ENCODE measurements at regions not wholly inside any gene's neighbourhood (a gene's known extent, or its start where the extent isn't known, plus 50 kb on each side); places are given as distances from the start of the nearest gene placed in this dataset.
A peak's percentile ranks its signal among the peaks of the same experiment; 100 is the strongest.

DNA sequence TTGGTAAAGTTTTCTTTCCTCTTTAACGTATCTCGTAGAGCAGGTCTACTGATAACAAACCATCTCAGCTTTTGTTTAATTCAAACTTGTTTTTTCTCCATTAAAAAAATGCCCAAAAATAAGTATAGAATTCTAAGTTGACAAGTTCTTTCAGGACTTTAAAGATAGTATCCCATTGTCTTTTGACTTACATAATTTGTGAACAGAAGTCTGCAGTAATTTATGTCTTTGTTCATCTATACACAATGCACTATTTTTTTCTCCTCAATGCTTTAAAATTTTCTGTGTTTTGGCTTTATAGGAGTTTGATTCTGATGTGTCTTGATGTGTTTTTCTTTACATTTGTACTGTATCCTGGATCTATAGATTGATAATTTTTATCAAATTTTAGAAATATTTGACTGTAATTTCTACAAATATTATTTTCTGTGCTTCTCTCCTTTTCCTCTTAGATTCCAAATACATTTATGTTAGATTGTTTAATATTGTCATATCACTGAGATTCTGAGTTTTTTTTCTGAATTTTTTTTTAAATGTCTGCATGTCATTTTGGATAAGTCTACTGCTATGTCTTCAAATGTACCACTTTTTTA, 143.3 kb downstream of the FTCDNL1 start:
- DNase-seq, result no peak

DNA sequence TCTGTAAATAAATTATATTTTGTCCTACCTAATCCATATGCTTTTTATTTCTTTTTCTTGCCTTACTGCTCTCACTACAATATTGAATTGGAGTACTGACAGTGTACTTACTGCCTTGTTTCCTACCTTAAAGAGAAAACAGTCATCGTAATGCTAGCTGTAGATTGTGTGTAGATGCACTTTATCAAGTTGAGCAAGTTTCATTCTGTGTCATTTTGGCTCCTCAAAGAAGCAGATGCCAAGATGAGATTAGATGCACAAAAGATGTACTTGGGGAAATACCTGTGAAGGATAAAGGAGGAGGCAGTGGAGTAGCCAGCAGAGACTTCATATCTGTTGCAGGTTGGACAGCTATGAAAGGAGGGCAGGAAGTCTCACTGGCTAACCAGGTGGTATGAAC, 145.5 kb downstream of the FTCDNL1 start:
- DNase-seq, result no peak

GRCh38 chr2:199704358-199705238, 146.4 kb downstream of the FTCDNL1 start:
- DNase-seq, result peak; percentile 4 to 37

DNA sequence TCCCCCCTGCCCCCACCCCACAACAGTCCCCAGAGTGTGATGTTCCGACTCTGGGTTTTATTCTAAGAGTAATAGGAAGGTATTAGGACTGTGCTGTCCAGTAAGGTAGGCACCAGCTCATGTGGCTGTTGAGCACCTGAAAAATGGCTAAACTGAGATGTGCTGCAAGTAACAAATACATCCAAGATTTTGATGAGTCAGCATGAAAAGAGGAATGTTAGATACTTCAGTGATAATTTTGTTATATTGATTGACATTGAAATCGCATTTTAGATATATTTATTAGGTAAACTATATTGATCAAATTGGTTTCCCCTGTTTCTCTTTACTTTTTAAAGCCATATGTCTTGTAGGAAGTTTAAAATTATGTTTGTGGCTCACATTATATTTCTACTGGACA, 147.8 kb downstream of the FTCDNL1 start:
- DNase-seq, result no peak

- no peak for DNase-seq
These were observed 153.5 kb downstream of the FTCDNL1 start for GRCh38 chr2:199697469-199697868.

- DNase-seq, result no peak
These were observed 154.9 kb downstream of the FTCDNL1 start for GRCh38 chr2:199696048-199696447.

DNA sequence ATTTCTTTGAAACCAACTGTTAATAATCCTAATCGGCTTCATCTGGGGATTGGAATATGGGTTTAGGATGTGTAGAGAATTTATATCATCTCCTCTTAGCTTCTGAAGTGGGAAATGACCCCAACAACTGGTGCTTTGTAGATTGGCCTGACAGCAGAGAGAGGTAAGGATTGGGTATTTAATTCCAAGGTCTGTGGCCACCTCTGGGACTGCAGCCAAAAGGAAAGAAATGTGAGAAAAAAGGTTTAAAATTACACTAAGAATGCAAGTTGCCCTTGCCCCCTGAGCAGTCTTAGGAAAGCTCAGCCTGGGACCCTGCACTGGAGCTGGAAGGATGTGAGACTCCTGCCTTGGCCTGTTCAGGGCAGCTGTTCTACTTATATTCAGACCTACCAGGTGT, 157.1 kb downstream of the FTCDNL1 start:
- DNase-seq, result no peak

GRCh38 chr2:199692489-199692888, 158.5 kb downstream of the FTCDNL1 start:
- DNase-seq, result no peak

- no peak for DNase-seq
These were observed 160.8 kb downstream of the FTCDNL1 start for GRCh38 chr2:199690225-199690624.

- DNase-seq, result peak in 1 of 2 donors; percentile 2
These were observed 165.3 kb downstream of the FTCDNL1 start for GRCh38 chr2:199685669-199686068.

GRCh38 chr2:199684832-199685231, 166.2 kb downstream of the FTCDNL1 start:
- DNase-seq, result no peak

GRCh38 chr2:199684168-199684567, 166.8 kb downstream of the FTCDNL1 start:
- no peak for DNase-seq

DNA sequence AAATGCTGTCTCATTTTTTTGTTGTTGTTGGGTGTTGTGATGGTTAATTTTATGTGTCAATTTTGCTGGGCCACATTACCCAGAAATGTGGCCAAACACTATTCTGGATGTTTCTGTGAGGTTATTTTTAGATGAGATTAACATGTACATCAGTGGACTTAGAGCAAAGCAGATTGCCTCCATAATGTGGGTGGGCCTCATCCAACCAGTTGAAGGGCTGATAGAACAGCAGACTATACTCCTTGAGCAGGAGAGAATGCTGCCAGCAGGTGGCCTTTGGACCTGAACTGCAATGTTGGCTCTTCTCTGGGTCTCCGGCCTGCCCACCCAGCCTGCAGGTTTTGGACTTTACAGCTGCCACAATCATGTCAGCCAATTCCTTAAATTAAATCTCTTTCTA, 169.0 kb downstream of the FTCDNL1 start:
- no peak for DNase-seq

- no peak for DNase-seq
These were observed 170.5 kb downstream of the FTCDNL1 start for GRCh38 chr2:199680482-199680881.

- DNase-seq, result no peak
These were observed 171.1 kb downstream of the FTCDNL1 start for GRCh38 chr2:199679883-199680282.

- DNase-seq, result no peak
These were observed 173.1 kb downstream of the FTCDNL1 start for GRCh38 chr2:199677881-199678280.

- no peak for DNase-seq
These were observed 182.3 kb downstream of the FTCDNL1 start for GRCh38 chr2:199668645-199669044.

DNA sequence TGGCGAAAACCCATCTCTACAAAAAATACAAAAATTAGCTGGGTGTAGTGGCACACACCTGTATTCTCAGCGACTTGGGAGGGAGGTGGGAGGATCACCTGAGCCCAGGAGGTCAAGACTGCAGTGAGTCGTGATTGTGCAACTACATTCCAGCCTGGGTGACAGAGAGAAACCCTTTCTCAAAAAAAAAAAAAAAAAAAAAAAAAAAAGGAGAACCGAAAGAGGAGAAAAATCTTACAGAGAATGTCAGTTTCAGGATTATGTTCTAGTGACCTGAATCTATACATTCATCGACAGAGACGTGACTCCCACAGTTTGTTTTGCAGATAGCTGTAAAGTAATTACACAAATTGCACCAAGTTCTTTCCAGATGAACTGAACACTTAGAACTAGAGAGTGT, 187.8 kb downstream of the FTCDNL1 start:
- DNase-seq, result no peak

DNA sequence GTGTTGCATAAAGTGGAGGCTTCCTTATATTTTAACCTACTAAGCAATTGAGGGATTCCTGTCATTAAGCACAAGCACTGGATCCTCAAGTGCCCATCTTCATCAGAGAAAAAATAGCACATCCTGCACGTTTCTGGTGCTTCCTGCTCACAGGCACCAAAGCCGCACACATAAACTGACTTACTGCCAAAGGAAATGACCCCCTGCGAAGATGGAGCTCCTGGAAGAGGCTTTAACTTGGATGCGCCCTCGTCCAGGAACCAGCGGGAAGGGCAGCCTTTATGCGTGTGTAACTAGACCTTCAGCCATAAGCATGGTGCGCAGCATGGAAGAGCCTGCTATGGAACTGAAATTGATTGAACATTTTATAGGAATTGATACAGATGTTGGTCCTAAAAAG, 188.7 kb downstream of the FTCDNL1 start:
- no peak for DNase-seq

DNA sequence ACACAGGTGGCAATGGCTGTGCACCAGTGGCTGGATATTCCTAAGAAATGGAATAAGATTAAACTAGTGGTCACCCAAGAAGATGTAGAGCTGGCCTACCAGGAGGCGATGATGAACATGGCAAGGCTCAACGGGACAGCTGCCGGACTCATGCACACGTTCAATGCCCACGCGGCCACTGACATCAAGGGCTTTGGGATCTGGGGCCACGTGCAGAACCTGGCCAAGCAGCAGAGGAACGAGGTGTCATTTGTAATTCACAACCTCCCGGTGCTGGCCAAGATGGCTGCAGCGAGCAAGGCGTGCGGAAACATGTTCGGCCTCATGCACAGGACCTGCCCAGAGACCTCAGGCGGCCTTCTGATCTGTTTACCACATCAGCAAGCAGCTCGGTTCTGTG, 190.8 kb downstream of the FTCDNL1 start:
- DNase-seq, result no peak

GRCh38 chr2:199659207-199659606, 191.8 kb downstream of the FTCDNL1 start:
- no peak for DNase-seq

DNA sequence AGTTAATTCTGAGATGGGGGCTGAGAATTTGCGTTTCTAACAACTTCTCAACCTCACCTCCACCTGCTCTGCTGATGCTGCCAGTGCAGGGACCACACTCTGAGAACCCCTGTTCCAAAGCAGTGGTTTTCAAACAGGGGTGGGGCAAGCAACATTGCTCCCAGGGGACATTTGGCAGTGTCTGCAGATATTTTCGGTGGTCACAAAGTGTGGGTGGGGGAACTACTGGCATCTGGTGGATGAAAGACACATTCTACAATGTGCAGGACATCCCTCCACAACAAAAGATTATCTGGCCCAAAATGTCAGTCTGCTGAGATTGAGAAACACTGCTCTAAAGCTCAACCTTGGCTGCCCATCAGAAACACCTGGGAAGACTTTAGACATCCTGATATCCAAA, 188.7 kb upstream of the SATB2 start:
- DNase-seq, result no peak

GRCh38 chr2:199631129-199631528, 173.4 kb upstream of the SATB2 start:
- no peak for DNase-seq

DNA sequence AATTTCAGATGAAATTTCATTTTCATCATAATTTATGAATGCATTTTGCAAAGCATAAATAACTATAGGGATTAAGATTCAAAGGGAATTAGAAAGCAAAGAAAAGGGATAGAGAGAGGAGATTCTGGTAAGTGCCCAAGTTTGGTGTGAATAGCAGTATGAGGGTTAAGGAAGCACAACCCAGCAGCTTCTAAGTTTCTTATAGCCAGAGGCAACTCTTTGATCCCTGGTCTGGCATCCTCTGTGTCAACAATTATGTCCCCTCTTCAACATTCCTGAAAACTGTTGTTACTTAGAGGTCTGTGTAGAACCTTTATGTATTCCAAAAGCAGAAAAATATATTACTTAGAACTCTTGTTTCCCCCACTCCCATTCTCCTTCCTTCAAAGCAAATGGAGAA, 171.6 kb upstream of the SATB2 start:
- no peak for DNase-seq

- no peak for DNase-seq
These were observed 169.7 kb upstream of the SATB2 start for GRCh38 chr2:199627417-199627816.
